Pancreas (tissue), 10 donors: ENCODE measurements at regions not wholly inside any gene's neighbourhood (a gene's known extent, or its start where the extent isn't known, plus 50 kb on each side); places are given as distances from the start of the nearest gene placed in this dataset.

Source experiments
- ATAC-seq, 4 donors: fragments of 200-7000 bp; cut with Tn5 transposase; one replicate each; pipeline versions ENCODE4 v1.8.0 to v1.9.1; 2020; ENCODE audit warnings: mild to moderate bottlenecking in 4 of 4, moderate library complexity in 4 of 4
- DNase-seq, 6 donors: peaks; one replicate each; pipeline ENCODE4 v3.0.0-alpha.2; 2020
- FAIRE-seq: peaks from 2 replicates; lab custom pipeline; 2012; peaks lifted over from hg19 to GRCh38; lab: Jason Lieb, UNC
- H3K27ac ChIP-seq, 4 donors: fragments of 200-600 bp; sonication (generic); 1 replicate in 3 of 4; 2 replicates in 1 of 4; pipeline versions ENCODE4 v1.5.0 to v1.8.0; 2020
- H3K27me3 ChIP-seq, 4 donors: fragments of 200-600 bp; one replicate each; pipeline ENCODE4 v1.8.0; 2021
- H3K36me3 ChIP-seq, 3 donors: fragments of 200-600 bp; sonication (generic) in 1 of 3; one replicate each; pipeline versions ENCODE4 v1.5.0 to v1.8.0; 2020 to 2021
- H3K4me1 ChIP-seq, 3 donors: fragments of 200-600 bp; one replicate each; pipeline ENCODE4 v1.8.0; 2021
- H3K4me3 ChIP-seq, 4 donors: fragments of 200-600 bp; sonication (generic) in 2 of 4; one replicate each; pipeline versions ENCODE4 v1.5.0 to v1.8.0; 2020 to 2021
- H3K9me3 ChIP-seq, 4 donors: fragments of 200-600 bp; one replicate each; pipeline ENCODE4 v1.8.0; 2021
- CTCF ChIP-seq, 4 donors: fragments of 200-600 bp; sonication (generic) in 3 of 4; IDR thresholded peaks; one replicate each; pipeline versions ENCODE4 v1.5.0 to v1.8.0; 2021; ENCODE audit warnings: antibody characterized with exemption in 4 of 4
- whole genome bisulfite sequencing, 2 donors: extraction: QIAGEN DNeasy Blood & Tissue Kit; methylation state at CpG; one replicate each; pipeline ENCODE4 v1.1.7; 2013; 5-methylcytosine and 5-hydroxymethylcytosine counted together
- intact Hi-C, 3 donors: fragments of 100-400 bp; cut with DNase I; formaldehyde crosslinking; loops; one replicate each; pipeline versions ENCODE4 v1.11.1 to v1.14.2; 2022
- donor health status: healthy with polysubstance abuse.
- donor health status: DM: no; HTN: no; CAD: no; lungs with moderate emphysema.
- donor health status: DM: no; HTN: no; CAD: no.
- donor health status: control.
- donor health status: control.
- donor health status: Bipolar disorder and iron deficiency.
- donor health status: DM: yes; HTN: yes; CAD: no.
- donor health status: DM: no; HTN: no; CAD: no.
- donor health status: DM: no; HTN: no; CAD: no.
- donor health status: DM: yes; HTN: yes; CAD: no.

- Histone ChIP-seq H3K27me3 (no peaks in the 10 kb centered on the region), H3K4me3 (no peak overlapping the region), H3K27ac (no peak overlapping the region), H3K9me3 (no peaks in the 10 kb centered on the region), H3K36me3 (no peaks in the 10 kb centered on the region), H3K4me1 (no peaks in the 10 kb centered on the region)
- 82 to 96% methylated on average over 1 of the region's 1 CpG for WGBS, 2 donors
- no peak for FAIRE-seq
- ATAC-seq, result no peak
- TF ChIP-seq CTCF (IDR thresholded peaks at IDR 0.05), result no peak
- DNase-seq, result no peak
- intact Hi-C loops, result no loop called here
Observed at GRCh38 chr1:177432897-177433296, 262.1 kb downstream of the BRINP2 start.

DNA sequence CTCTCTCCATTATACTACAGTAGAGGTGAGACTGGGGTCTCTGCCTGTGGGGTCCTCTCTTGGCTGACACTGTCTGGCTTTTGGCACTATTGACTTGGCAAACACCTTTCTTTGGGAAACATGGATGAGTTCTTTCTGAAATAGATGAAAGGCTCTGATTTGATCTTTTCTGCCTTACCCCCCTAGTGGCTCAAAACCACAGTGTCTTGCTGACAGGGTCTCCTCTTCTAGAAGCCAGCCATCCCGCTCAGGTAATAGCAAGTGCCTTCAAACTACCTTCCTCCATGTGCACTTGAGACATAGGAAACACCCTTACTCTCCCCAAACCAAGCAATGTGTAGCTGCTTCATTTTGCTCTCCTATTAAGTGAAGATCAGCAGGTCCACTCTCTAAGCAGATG, 260.4 kb downstream of the BRINP2 start:
- Histone ChIP-seq H3K36me3 (no peaks in the 10 kb centered on the region), H3K27me3 (no peaks in the 10 kb centered on the region), H3K27ac (no peak overlapping the region), H3K4me3 (no peak overlapping the region), H3K9me3 (no peaks in the 10 kb centered on the region), H3K4me1 (no peaks in the 10 kb centered on the region)
- 64 to 77% methylated on average over 1 of the region's 1 CpG for WGBS, 2 donors
- no peak for FAIRE-seq
- no peak for DNase-seq
- no peak for ATAC-seq
- no peak for TF ChIP-seq CTCF (IDR thresholded peaks at IDR 0.05)
- intact Hi-C loops, result no loop called here

GRCh38 chr1:177429234-177429633, 258.5 kb downstream of the BRINP2 start:
- H3K36me3 ChIP-seq, result no peaks in the 10 kb centered on the region
- no peaks in the 10 kb centered on the region for H3K9me3 ChIP-seq
- H3K4me3 ChIP-seq, result no peak overlapping the region
- H3K4me1 ChIP-seq, result no peaks in the 10 kb centered on the region
- no peak for ATAC-seq
- intact Hi-C loops, result no loop called here
- no peak for TF ChIP-seq CTCF (IDR thresholded peaks at IDR 0.05)
- no peak for DNase-seq
- no peak for FAIRE-seq
- no peak overlapping the region for H3K27ac ChIP-seq
- 53 to 66% methylated on average over 2 of the region's 2 CpGs for WGBS, 2 donors
- no peaks in the 10 kb centered on the region for H3K27me3 ChIP-seq

GRCh38 chr1:177427811-177428210, 257.1 kb downstream of the BRINP2 start:
- Histone ChIP-seq H3K27me3 (no peaks in the 10 kb centered on the region), H3K9me3 (no peaks in the 10 kb centered on the region), H3K4me3 (no peak overlapping the region), H3K27ac (no peak overlapping the region), H3K4me1 (no peaks in the 10 kb centered on the region), H3K36me3 (no peaks in the 10 kb centered on the region)
- 46 to 71% methylated on average over 1 of the region's 1 CpG for WGBS, 2 donors
- ATAC-seq (no peak), DNase-seq (no peak), FAIRE-seq (no peak)
- intact Hi-C loops, result no loop called here
- TF ChIP-seq CTCF (IDR thresholded peaks at IDR 0.05), result no peak

DNA sequence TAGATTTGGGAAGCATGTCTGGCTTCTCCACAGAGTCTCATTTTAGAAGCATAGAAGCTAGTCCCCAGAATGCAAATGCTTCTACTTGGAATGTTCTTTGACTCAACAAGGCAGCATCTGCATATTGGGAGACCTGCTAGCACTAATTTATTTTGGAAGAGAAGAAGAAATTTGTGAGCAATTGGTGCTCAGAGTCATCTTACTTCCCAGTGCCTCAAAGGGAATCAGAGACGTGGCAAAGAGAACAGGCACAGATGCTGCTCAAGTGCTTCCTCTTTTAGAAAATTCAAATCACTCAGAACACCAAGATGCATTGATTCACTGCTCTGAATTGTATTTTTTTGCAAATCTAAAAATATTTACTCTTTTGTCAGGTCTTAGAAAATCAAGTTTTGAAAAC, 255.7 kb downstream of the BRINP2 start:
- no peak overlapping the region for H3K27ac ChIP-seq
- H3K9me3 ChIP-seq, result no peaks in the 10 kb centered on the region
- TF ChIP-seq CTCF (IDR thresholded peaks at IDR 0.05), result no peak
- intact Hi-C loops, result no loop called here
- DNase-seq, result no peak
- no peaks in the 10 kb centered on the region for H3K27me3 ChIP-seq
- H3K4me3 ChIP-seq, result no peak overlapping the region
- no peaks in the 10 kb centered on the region for H3K36me3 ChIP-seq
- H3K4me1 ChIP-seq, result no peaks in the 10 kb centered on the region
- ATAC-seq, result no peak
- 40 to 53% methylated on average over 1 of the region's 1 CpG for WGBS, 2 donors
- FAIRE-seq, result no peak
